NB4 (cell line): ENCODE measurements at regions not wholly inside any gene's neighbourhood (a gene's known extent, or its start where the extent isn't known, plus 50 kb on each side); places are given as distances from the start of the nearest gene placed in this dataset.

Experiments
- CTCF ChIP-seq: IDR thresholded peaks from one replicate; pipeline ENCODE4 v1.5.1; 2012; ENCODE audit warnings: low read depth, low read length
- MAX ChIP-seq: IDR thresholded peaks from 2 replicates; pipeline ENCODE4 v1.6.1; 2011; ENCODE audit warnings: low read depth, low read length
- POLR2A ChIP-seq: IDR thresholded peaks from 2 replicates; pipeline ENCODE4 v1.6.1; 2011; ENCODE audit warnings: mild to moderate bottlenecking; ENCODE audit not compliant: insufficient read length; ENCODE audit errors: extremely low read depth

GRCh38 chr16:85417156-85417860 lies 195.8 kb upstream of the GSE1 start:
- TF ChIP-seq CTCF (no peak), MAX (no peak), POLR2A (no peak)
